ENCODE measurements at regions not wholly inside any gene's neighbourhood (a gene's known extent, or its start where the extent isn't known, plus 50 kb on each side); places are given as distances from the start of the nearest gene placed in this dataset.

GRCh38 chr11:19633276-19633675, 79.4 kb upstream of the NAV2 start:
- intact Hi-C loops (cut with micrococcal nuclease), result no loop called here
- POLR2A ChIA-PET (ENCODE audit: unreplicated experiment), result no interaction called here

More at GRCh38 chr11:19633276-19633675, 79.4 kb upstream of the NAV2 start:
- TF ChIP-seq NFE2L2 (IDR thresholded peaks at IDR 0.05; ENCODE audit: low read depth, low read length), result no peak
- H4K20me1 ChIP-seq (ENCODE audit: insufficient read depth, low read length), result 0 out of 2 replicates have a peak, but pooled peaks cover 2% of the 10 kb centered on the region
- no peak overlapping the region for H4K8ac ChIP-seq (ENCODE audit: low read depth in 2 of 2, low read length in 2 of 2)
- H3K9me1 ChIP-seq (ENCODE audit: insufficient read depth, low read length), result no peaks in the 10 kb centered on the region; the same call in 1 of the 2 replicates
- H2AK5ac ChIP-seq (ENCODE audit: low read depth, low read length), result no peak overlapping the region
- 88% methylated on average over 5 of the region's 7 CpGs; no CpG with 5 or more reads in 1 of the 2 experiments for WGBS, 2 experiments (ENCODE audit: extremely low coverage in 2 of 2, insufficient read length in 1 of 2)
- H2BK120ac ChIP-seq (ENCODE audit: low read depth, low read length), result no peak overlapping the region
- no peak overlapping the region for H3K4me2 ChIP-seq (ENCODE audit: low read depth, low read length)
- H2BK5ac ChIP-seq (ENCODE audit: low read depth, low read length, poor library complexity, severe bottlenecking), result no peak overlapping the region
- no peak overlapping the region for H3K56ac ChIP-seq (ENCODE audit: extremely low read depth, insufficient read depth, low read length)
- no peak overlapping the region for H2BK15ac ChIP-seq (ENCODE audit: low read depth, low read length)
- H3K4me3 ChIP-seq (ENCODE audit: insufficient read depth, low read depth, low read length), result no peak overlapping the region
- H3K9ac ChIP-seq (ENCODE audit: low read depth, low read length), result no peak overlapping the region
- no peaks in the 10 kb centered on the region for H3K36me3 ChIP-seq (ENCODE audit: control insufficient read depth, insufficient read depth, low read length)
- H4K5ac ChIP-seq (ENCODE audit: low read depth, low read length), result no peak overlapping the region
- H3K27me3 ChIP-seq (ENCODE audit: control insufficient read depth, insufficient read depth, low read length), result no peaks in the 10 kb centered on the region
- no peak overlapping the region; the same call in 1 of the 2 replicates for H3K4ac ChIP-seq (ENCODE audit: low read depth, low read length)
- no peak for DNase-seq
- H2AK9ac ChIP-seq (replicated peaks; ENCODE audit: low read depth, low read length, poor library complexity), result peak overlapping the region; percentile 25
- H3K14ac ChIP-seq (replicated peaks; ENCODE audit: low read depth, low read length), result no peak overlapping the region
- ATAC-seq (ENCODE audit: low read depth), result no peak
- H3K4me1 ChIP-seq (ENCODE audit: control insufficient read depth, insufficient read depth, low read length), result peaks cover 12% of the 10 kb centered on the region
- no peak overlapping the region for H3K27ac ChIP-seq (ENCODE audit: insufficient read depth, low read length)
- no peaks in the 10 kb centered on the region for H3K79me1 ChIP-seq (ENCODE audit: low read depth in 1 of 2, low read length in 2 of 2)
- in situ Hi-C loops (cut with MboI; ENCODE audit: low sequenced_read_pairs) (no loop called here), dilution Hi-C loops (cut with HindIII; ENCODE audit: low sequenced_read_pairs, unreplicated experiment) (no loop called here)
- no peak overlapping the region for H2AFZ ChIP-seq (replicated peaks; ENCODE audit: low read length, poor library complexity)
- H3K23ac ChIP-seq (ENCODE audit: low read depth, low read length), result no peak overlapping the region
- H3K9me3 ChIP-seq (ENCODE audit: control insufficient read depth, insufficient read depth, low read length), result peaks cover 6% of the 10 kb centered on the region
- no peak overlapping the region for H3K18ac ChIP-seq (ENCODE audit: low read depth, low read length)
- no peak overlapping the region; the same call in 1 of the 2 replicates for H4K91ac ChIP-seq (ENCODE audit: insufficient read depth, low read depth, low read length)
- H2BK20ac ChIP-seq (ENCODE audit: low read depth, low read length), result no peak overlapping the region
- BruUV-seq (replicated peaks), result no TSS peak
- CTCF ChIA-PET, result no interaction called here
